Tibial artery (tissue), 4 donors: ENCODE measurements at regions not wholly inside any gene's neighbourhood (a gene's known extent, or its start where the extent isn't known, plus 50 kb on each side); places are given as distances from the start of the nearest gene placed in this dataset.

ENCODE experiments used
- DNase-seq, 2 donors: peaks; one replicate each; pipeline ENCODE4 v3.0.0-alpha.2; 2019
- H3K27ac ChIP-seq, 2 donors: fragments of 200-600 bp; sonication (generic) in 1 of 2; 1 replicate in 1 of 2; 2 replicates in 1 of 2; pipeline ENCODE4 v1.5.1; 2018 to 2019; ENCODE audit warnings: mild to moderate bottlenecking in 1 of 2
- H3K27me3 ChIP-seq, 2 donors: fragments of 200-600 bp; sonication (generic) in 1 of 2; one replicate each; pipeline versions ENCODE4 v1.5.1 to v1.6.0; 2016 to 2019
- H3K36me3 ChIP-seq, 3 donors: fragments of 200-600 bp; sonication (generic) in 2 of 3; one replicate each; pipeline ENCODE4 v1.5.1; 2016 to 2019; ENCODE audit warnings: mild to moderate bottlenecking in 2 of 3
- H3K4me1 ChIP-seq, 4 donors: fragments of 200-600 bp; sonication (generic) in 2 of 4; 1 replicate in 3 of 4; 2 replicates in 1 of 4; pipeline ENCODE4 v1.5.1; 2016 to 2019
- H3K4me3 ChIP-seq, 2 donors: fragments of 200-600 bp; sonication (generic) in 1 of 2; 1 replicate in 1 of 2; 2 replicates in 1 of 2; pipeline ENCODE4 v1.5.1; 2018 to 2019; ENCODE audit warnings: mild to moderate bottlenecking in 2 of 2
- H3K9me3 ChIP-seq, 3 donors: fragments of 200-600 bp; sonication (generic) in 1 of 3; one replicate each; pipeline ENCODE4 v1.5.1; 2016 to 2019
- intact Hi-C: fragments of 100-400 bp; cut with DNase I; formaldehyde crosslinking; loops from one replicate; pipeline ENCODE4 v1.15.0; 2023; ENCODE audit warnings: low total_unique reads
- TF ChIP-seq, protein P1 (sequence below), 2 experiments: fragments of 200-600 bp in 1 of 2; fragments of 450-650 bp in 1 of 2; IDR thresholded peaks; one replicate each; pipeline ENCODE4 v1.5.1; 2017 to 2019; ENCODE audit warnings: antibody characterized with exemption in 2 of 2, mild to moderate bottlenecking in 1 of 2, moderate library complexity in 1 of 2

DNA sequence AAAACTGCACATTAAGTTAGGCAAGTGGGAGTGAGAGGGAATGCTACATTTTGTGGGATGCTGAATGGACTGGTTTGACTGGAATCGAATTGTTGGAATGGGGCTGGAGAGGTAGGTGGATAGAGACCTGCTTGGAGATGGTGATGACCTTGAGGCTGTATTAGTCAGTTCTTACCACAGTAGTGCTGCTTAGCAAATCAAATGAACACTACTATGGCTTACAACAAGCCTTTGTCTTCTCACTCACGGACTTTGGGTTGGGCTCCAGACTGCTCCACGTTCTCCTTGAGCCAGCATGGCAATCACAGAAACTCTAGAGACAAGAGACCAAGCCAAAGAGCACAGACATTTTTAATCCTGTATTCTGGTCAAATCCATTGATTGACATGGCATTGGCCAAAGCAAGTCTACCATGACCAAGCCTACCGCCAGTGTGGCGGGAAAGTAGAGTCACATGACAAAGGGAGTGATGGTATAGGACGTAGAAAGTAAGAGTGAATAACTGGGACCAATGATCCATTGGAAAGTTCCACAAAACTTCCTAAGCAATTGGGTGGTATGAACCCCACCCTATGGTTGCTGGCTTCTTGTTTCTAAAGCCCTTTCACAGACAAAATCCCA is 70.3 kb upstream of the FOXP4 start:
- Histone ChIP-seq H3K4me3 (no peak overlapping the region), H3K27ac (no peak overlapping the region), H3K4me1 (peaks cover 0 to 28% (median 10%) of the 10 kb centered on the region in 4 donors), H3K9me3 (no peaks in the 10 kb centered on the region), H3K36me3 (no peaks in the 10 kb centered on the region), H3K27me3 (peaks cover 0 to 2% of the 10 kb centered on the region in 2 donors)
- no peak for DNase-seq
- TF ChIP-seq, protein P1, sequence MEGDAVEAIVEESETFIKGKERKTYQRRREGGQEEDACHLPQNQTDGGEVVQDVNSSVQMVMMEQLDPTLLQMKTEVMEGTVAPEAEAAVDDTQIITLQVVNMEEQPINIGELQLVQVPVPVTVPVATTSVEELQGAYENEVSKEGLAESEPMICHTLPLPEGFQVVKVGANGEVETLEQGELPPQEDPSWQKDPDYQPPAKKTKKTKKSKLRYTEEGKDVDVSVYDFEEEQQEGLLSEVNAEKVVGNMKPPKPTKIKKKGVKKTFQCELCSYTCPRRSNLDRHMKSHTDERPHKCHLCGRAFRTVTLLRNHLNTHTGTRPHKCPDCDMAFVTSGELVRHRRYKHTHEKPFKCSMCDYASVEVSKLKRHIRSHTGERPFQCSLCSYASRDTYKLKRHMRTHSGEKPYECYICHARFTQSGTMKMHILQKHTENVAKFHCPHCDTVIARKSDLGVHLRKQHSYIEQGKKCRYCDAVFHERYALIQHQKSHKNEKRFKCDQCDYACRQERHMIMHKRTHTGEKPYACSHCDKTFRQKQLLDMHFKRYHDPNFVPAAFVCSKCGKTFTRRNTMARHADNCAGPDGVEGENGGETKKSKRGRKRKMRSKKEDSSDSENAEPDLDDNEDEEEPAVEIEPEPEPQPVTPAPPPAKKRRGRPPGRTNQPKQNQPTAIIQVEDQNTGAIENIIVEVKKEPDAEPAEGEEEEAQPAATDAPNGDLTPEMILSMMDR (IDR thresholded peaks at IDR 0.05): no peak
- intact Hi-C loops: no loop called here

DNA sequence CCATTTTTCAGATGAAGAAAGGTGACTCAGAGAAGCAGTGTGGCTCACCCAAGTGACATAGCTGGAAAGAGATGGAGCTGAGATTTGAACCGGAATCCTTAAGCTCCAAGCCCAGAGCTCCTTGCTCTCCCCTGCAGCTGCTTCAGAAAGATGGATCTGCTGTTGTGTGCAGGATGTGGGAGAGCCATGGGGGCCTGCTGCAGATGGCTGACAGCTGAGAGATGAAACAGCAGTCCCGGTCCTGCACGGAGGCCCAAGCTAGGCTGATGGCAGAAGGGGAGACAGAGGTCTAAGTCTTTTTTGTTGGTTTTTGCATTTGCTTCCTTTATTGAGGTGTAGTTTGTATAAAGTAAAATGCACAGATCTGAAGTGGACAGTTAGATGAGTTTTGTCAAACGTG is 69.8 kb upstream of the FOXP4 start:
- peaks cover 0 to 2% of the 10 kb centered on the region in 2 donors for H3K27me3 ChIP-seq
- no peak for DNase-seq
- TF ChIP-seq, protein P1 (IDR thresholded peaks at IDR 0.05): no peak

DNA sequence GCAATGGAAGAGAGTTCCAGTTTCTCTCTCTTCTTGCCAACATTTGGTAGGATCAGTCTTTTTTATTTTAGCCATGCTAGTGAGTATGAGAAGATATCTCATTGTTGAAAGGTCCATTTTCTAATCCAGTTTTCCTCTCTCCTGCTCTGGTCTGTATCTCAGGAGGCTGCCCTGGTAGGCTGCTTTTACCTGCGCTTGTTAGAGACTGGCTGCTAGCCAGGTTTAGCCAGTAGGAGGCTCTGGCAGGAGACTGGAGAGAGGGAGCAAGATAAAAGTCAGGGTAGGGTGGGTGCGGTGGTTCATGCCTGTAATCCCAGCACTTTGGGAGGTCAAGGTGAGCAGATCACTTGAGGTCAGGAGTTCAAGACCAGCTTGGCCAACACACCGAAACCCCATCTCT is 68.6 kb upstream of the FOXP4 start:
- H3K9me3 ChIP-seq: no peaks in the 10 kb centered on the region
- DNase-seq: no peak
- peaks cover 0 to 10% (median 2%) of the 10 kb centered on the region in 4 donors for H3K4me1 ChIP-seq
- H3K4me3 ChIP-seq: no peak overlapping the region
- intact Hi-C loops: no loop called here
- no peaks in the 10 kb centered on the region for H3K36me3 ChIP-seq
- TF ChIP-seq, protein P1 (IDR thresholded peaks at IDR 0.05): no peak
- no peak overlapping the region for H3K27ac ChIP-seq
- H3K27me3 ChIP-seq: peaks cover 0 to 4% of the 10 kb centered on the region in 2 donors

More for the DNA sequence above, 69.8 kb upstream of the FOXP4 start:
- Histone ChIP-seq H3K27ac (no peak overlapping the region), H3K36me3 (no peaks in the 10 kb centered on the region), H3K9me3 (no peaks in the 10 kb centered on the region), H3K4me3 (no peak overlapping the region), H3K4me1 (peaks cover 0 to 22% (median 7%) of the 10 kb centered on the region in 4 donors)
- intact Hi-C loops: no loop called here

DNA sequence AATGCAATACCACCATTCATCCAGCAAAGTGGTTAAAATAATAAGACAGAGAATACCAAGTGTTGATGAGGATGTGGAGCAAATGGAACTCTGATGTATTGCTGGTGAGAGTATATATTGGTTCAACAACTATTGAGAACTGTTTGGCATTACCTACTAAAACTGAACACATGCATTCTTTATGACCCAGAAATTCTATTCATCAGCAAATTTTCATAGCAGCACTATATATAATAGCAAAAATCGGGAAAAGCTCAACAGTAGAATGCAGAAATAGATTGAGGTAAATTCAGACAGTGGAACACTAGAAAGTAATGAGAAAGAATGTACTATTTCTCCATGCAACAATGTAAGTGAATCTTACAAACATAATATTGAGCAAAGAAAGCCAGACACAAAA is 62.2 kb upstream of the FOXP4 start:
- H3K36me3 ChIP-seq: no peaks in the 10 kb centered on the region
- intact Hi-C loops: no loop called here
- no peak for DNase-seq
- H3K4me1 ChIP-seq: no peaks in the 10 kb centered on the region
- TF ChIP-seq, protein P1 (IDR thresholded peaks at IDR 0.05): no peak
- H3K27ac ChIP-seq: no peak overlapping the region
- H3K9me3 ChIP-seq: no peaks in the 10 kb centered on the region
- H3K4me3 ChIP-seq: no peak overlapping the region
- H3K27me3 ChIP-seq: peaks cover 0 to 10% of the 10 kb centered on the region in 2 donors

DNA sequence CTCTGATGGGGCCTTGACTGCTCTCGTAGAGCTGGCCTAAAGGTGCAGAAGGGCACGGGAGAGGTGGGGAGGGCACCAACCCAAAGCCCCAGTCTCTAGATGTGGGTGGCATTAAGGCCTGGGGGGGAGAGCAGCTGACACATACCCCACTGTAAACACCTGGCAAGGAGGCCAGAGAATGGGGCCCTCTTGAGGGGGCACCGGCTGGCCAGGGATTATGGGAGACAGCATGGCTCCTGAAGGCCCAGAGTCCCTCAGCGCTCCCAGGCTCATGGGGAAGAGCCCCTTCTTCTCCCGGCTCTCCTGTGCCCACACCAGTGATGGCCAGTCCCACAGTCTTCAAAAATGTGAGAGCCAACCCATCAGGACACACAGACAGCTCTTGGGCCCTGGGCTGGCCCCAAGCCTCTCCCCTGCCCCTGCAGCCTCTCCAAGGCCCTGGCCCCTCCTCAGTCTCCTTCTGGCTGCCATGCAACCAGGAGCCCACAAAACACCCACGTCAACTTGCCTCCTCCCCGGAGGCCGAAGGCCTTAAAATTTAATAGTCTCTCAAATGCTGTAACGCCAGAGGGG is 58.2 kb upstream of the FOXP4 start:
- TF ChIP-seq, protein P1 (IDR thresholded peaks at IDR 0.05): no peak
- Histone ChIP-seq H3K9me3 (no peaks in the 10 kb centered on the region), H3K27me3 (peaks cover 0 to 6% of the 10 kb centered on the region in 2 donors), H3K4me1 (no peaks in the 10 kb centered on the region), H3K4me3 (no peak overlapping the region), H3K27ac (no peak overlapping the region), H3K36me3 (no peaks in the 10 kb centered on the region)
- DNase-seq: no peak
- intact Hi-C loops: no loop called here
